ENCODE measurements at regions not wholly inside any gene's neighbourhood (a gene's known extent, or its start where the extent isn't known, plus 50 kb on each side); places are given as distances from the start of the nearest gene placed in this dataset.
"Not testable (repeated sequence)": the region's sequence is repeated elsewhere in the genome, so short reads cannot be mapped to it uniquely, and the experiment has no call there.

DNA sequence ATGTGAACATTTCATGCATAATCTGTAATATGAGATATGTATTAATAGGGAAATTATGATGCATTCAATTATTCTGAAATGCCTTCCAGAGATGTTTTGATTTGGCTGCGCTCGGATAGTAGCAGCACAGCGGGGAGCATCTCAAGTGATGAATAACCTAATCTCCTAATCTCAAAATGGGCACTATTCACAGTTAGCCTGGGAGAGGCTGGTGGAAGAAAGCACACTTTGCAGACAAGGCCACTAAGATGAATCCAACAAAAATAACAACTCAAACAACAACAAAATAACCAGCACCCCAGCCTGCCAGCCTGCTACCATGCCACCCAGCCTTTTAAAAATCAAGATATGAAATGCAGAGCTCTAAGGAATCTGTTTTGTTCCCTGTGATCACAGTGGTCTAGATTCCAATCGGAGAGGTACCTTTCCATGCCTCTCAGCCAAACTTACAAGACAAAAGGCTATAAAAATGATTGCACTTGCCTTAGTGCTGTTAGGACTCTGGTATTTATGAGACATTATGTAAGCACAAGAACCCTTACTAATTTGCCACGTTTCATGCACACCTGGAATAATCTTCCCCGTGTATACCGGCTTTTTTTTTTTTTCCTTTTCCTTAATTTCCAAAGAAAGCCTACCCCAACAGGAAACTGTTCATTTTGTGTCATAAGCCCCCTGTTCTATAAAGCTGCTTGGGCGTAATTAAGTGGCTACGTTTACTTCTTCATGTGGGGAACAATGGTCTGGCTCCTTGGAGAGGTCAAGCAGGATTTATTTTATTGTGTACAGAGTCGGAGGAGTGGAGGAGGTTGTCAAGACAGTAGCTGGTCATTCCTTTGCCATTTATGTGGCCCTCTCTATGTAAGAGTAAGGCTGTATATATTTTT is 526.9 kb upstream of the FANCL start:
- no peak for DNase-seq

DNA sequence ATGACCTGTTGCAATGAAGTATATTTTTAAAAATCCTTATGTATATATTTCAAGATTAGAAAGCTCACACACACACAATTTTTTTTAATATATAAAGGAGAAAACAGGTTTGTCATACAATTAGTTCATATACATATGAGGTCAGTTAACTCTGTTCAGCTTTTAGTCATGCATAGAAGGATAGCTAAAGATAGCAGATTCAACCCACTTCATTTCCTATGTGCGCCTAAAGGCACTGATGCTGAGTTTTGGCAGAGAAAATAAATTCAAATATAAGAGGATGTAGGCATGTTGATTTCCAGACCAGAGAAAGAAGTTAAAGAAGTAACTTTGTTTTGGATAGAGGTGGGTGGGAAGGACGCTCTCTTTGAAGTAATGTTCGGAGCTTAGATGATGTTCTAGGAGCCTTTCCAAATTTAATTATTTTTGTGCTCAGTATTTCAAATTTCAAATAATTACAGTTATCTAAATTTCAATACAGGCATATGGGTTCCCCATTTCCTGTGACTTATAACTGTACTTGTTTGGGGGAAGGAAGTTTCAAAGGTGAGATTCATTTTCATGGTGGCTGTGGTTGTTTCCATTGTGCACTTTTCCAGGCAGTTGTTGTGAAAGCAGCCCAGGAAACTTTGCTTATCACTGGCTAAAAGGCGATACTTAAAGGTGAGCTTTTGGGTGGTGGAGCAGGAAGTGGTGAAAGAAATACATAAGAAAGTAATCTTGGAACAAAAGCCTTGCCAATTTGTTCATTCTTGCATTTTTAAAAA is 523.4 kb upstream of the FANCL start:
- DNase-seq = no peak

DNA sequence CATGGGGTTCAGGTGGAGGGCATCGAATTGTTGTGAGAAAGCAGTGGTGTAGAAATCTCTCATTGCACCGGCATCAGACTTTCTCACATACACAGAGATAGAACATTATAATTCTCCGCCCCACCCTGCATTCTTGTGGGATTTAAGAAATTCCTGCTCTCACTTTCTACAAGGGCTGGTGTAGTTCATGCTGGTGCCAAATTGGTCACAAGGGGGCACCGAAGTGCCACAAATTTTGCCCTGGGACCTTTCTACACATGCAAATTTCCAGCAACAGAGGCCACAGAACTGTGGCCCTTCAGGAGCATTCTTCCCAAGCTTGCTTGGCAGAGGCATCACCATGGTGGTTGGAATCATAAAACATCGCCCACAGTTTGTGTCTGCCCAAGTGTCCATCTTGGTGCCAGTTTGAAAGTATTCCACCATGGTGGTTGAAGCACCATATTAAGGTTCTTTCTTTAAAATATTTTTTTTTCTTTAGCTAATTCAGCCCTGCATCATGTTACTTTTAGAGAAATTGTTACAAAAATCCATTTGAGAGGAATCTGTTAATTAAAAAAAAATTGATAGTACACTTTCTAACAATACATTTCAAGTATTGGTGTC is 521.2 kb upstream of the FANCL start:
- DNase-seq = peak; percentile 43

GRCh38 chr2:58757971-58758370 is 516.8 kb upstream of the FANCL start:
- no peak for DNase-seq

GRCh38 chr2:58756336-58756735 is 515.2 kb upstream of the FANCL start:
- DNase-seq = no peak

GRCh38 chr2:58752507-58752906 is 511.4 kb upstream of the FANCL start:
- not testable (repeated sequence) for DNase-seq

DNA sequence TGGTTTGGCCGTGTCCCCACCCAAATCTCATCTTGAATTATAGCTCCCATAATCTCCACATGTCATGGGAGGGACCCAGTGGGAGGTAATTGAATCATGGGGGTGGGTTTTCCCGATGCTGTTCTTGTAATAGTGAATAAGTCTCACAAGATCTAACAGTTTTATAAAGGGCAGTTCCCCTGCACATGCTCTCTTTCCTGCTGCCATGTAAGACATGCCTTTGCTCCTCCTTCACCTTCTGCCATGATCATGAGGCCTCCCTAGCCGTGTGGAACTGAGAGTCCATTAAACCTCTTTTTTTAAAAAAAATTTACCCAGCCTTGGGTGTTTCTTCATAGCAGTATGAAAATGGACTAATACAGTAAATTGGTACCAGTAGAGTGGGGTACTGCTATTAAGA is 510.6 kb upstream of the FANCL start:
- not testable (repeated sequence) for DNase-seq

DNA sequence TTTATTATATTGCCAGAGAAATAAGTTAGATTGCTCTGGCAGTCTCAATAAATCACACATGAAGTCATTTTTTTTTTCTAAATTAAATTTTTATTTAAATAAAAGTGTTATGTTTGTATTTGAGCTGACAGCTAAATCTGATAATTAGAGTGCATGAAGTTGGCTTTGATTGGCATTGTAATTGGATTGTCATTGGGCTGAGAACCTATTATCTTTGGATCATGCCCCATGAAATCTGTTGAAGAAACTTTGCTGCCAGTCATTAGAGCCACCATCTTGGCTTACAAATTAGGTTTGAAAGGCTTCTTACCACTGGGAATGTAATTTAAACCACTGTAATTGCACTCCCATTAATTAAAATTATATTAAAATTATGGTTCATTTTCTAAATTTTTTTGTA is 507.9 kb upstream of the FANCL start:
- no peak for DNase-seq

DNA sequence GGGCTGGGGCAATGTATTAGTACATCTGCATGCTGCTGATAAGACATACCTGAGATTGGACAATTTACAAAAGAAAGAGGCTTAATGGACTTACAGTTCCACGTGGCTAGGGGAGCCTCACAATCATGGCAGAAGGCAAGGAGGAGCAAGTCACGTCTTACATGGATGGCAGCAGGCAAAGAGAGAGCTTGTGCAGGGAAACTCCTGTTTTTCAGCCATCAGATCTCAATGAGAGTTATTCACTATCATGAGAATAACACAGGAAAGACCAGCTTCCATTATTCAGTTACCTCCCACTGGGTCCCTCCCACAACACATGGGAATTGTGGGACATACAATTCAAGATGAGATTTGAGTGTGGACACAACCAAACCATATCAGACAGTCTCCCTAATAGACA is 504.2 kb upstream of the FANCL start:
- DNase-seq = not testable (repeated sequence)

GRCh38 chr2:58740426-58740825 is 499.3 kb upstream of the FANCL start:
- no peak for DNase-seq

- DNase-seq = no peak
These were observed 497.9 kb upstream of the FANCL start for GRCh38 chr2:58739033-58739432.

DNA sequence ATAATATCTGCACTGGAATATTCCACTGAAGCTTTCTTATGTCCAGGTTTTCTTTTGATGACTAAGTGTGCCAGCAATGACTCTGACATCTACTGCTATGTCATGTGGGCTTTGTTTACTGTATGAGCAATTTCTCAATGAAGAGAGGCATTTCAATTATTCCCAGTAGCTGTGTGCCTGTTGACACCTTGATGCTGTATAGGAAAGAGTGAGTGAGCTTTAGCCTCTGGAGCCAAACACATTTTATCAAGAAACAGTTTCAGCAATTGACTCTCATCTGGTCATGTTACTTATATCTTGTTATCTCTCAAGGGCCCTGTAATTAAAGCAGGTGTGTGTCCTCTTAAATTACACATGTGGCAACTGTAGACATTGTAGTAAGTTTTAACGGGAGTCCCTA is 493.2 kb upstream of the FANCL start:
- no peak for DNase-seq

GRCh38 chr2:58732999-58733398 is 491.9 kb upstream of the FANCL start:
- no peak for DNase-seq

- no peak for DNase-seq
These were observed 490.4 kb upstream of the FANCL start for GRCh38 chr2:58731488-58731869.

DNA sequence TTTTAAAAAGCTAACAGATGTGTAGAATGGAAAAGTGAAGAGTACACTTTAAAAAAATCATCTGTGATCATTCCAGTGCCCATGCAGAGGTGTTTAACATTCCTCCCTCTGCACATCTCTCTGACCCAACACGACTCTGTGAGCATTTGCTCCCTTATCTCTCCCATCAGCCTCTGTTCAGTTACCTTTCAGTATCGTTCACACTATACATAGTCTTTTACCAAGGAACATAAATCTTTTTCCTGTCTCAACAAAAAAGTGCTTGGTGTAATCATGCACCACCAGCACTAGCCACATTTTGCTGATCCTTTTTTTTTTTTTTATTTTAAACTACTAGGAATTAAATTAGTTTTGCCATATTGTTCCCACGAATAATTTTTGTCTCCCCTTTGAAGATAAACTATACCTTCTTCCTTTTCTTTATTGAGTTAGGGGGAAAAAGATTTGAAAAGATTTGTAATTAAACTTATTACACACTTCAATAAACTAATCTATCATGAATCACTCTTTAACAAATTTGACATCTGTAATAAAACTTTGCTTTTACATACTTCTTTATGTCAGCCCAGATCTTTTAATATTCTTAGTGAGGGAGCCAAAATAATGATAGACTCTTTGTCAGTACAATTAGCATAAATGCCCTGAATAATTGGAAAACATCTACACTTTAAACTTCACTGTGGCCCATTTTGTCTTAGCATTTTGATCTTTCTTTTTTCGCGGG is 489.8 kb upstream of the FANCL start:
- no peak for DNase-seq

DNA sequence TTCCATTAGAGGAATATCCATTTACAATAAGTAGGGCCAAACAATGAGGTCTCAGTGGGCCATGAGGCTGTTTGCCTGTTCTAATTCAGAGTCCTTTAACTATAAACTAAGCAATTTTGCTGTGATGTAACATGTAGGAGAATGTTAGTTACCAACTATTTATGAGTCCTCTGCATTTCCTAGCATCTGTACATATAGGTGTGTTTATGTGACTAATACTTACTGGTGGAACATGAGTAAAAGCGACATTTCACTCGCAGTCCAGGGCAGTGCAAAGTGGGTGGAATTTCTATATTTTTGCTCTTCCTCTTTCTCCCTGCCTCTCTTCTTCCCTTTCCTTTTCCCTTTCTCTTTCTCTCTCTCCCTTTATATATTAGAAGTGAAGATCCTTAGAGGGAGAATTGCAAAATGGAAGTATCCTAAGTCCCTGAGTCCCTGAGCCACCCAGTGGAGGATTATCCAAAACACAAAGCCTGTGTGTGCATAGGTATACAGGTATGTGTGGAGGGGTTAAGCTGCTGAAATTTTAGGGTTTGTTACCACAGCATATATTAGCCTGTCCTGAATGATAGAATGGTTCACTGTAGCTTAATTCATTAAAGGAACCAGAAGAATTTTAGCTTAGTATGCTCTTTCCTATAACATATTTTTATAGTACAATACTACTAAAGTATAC is 487.0 kb upstream of the FANCL start:
- DNase-seq = no peak

- no peak for DNase-seq
These were observed 480.9 kb upstream of the FANCL start for GRCh38 chr2:58721912-58722591.

DNA sequence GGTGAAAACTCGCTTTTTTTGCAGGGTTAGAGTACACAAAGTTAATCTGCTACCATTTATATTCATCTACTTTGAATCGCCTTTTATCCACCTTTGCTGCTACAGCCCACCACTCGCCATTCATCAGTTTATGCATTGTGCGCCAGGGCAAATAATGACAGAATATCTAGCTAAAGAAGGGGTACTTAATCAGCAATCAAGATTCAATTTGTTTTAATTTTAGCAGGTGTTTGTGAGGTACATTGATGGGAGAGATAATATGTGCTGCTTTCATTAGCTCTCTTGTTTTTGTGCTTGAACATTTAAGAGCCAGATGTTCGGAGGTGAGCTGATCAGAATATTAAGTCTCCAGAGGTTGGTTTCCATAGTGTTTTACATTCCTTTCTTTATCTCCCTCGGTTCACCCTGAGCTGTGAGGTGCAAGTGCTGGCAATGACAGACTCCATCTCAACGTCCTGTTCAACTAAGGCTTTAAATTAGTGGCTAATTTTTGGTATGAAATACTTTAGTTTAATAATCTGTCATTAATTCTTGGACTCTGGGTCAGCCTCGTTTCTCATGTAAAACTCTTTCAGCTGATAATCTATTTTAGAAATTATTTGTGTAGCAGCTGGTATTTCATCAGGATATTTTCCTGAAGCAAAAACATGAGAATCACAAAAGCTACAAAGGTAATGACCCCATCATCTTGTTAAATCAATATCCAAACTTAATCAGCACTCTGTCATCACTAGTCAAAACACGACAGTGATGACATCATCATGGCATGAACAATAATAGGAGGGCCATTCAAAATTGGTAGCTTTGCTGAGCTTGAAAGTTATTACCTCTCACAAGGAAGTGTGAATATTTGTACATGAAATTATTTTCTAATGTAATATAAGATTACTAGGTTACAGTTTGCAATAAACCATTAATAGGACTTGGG is 479.9 kb upstream of the FANCL start:
- no peak for DNase-seq

GRCh38 chr2:58720033-58720769 is 479.1 kb upstream of the FANCL start:
- DNase-seq = no peak
